ENCODE measurements at regions not wholly inside any gene's neighbourhood (a gene's known extent, or its start where the extent isn't known, plus 50 kb on each side); places are given as distances from the start of the nearest gene placed in this dataset.

DNA sequence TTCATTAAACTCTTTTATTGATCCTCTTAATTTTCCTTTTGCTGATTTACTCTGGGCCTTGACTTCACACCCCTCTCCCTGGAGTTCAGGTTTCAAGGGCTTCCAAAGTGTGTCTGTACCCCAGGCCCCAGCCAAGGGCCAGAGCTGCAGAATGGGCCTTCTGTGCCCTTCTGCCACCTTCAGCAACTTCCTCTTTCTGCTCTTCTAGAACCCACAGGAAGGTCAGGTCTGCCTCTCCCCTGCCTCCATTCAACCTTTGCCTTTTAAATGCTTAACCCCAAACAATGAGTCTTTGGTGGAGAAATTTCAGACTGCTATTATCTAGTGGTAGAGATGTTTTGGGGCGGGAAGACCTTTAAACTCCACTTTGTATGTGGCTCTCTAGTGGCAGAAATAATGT is 63.1 kb downstream of the TSN start:
- no peaks in the 10 kb centered on the region for H3K36me3 ChIP-seq (ENCODE audit: control insufficient read depth, insufficient read depth, low read length)
- FAIRE-seq (no peak), DNase-seq (ENCODE audit: extremely low read depth in 1 of 4, low spot score in 3 of 4) (no peak), ATAC-seq (no peak)
- no peaks in the 10 kb centered on the region for H3K9me3 ChIP-seq (replicated peaks; ENCODE audit: control insufficient read depth, insufficient read depth, low read depth, low read length)
- no TSS peak for BruUV-seq (replicated peaks)
- in situ Hi-C loops (cut with MboI), result no loop called here
- no peak for TF ChIP-seq ZNF551 (CRISPR knock-in tag; IDR thresholded peaks at IDR 0.05)
- TF ChIP-seq RNF2 (IDR thresholded peaks at IDR 0.05), result no peak
- TF ChIP-seq MEF2D (tag; conservative IDR thresholded peaks at IDR 0.05; ENCODE audit: low read depth), result no peak
- TF ChIP-seq PHF20 (IDR thresholded peaks at IDR 0.05; ENCODE audit: partially characterized antibody), result no peak
- TF ChIP-seq, protein P1, sequence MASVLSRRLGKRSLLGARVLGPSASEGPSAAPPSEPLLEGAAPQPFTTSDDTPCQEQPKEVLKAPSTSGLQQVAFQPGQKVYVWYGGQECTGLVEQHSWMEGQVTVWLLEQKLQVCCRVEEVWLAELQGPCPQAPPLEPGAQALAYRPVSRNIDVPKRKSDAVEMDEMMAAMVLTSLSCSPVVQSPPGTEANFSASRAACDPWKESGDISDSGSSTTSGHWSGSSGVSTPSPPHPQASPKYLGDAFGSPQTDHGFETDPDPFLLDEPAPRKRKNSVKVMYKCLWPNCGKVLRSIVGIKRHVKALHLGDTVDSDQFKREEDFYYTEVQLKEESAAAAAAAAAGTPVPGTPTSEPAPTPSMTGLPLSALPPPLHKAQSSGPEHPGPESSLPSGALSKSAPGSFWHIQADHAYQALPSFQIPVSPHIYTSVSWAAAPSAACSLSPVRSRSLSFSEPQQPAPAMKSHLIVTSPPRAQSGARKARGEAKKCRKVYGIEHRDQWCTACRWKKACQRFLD (CRISPR knock-in tag; IDR thresholded peaks at IDR 0.05), result no peak
- no peak for TF ChIP-seq SMARCA5 (IDR thresholded peaks at IDR 0.05)
- TF ChIP-seq ARNT (IDR thresholded peaks at IDR 0.05), result no peak
- no peak for TF ChIP-seq SMARCC2 (IDR thresholded peaks at IDR 0.05; ENCODE audit: low read depth)
- no peak for TF ChIP-seq ZNF76 (CRISPR knock-in tag; IDR thresholded peaks at IDR 0.05; ENCODE audit: borderline replicate concordance)
- ChIA-PET CTCF (ENCODE audit: low intra/inter-chr PET ratio) (no interaction called here), POLR2A (no interaction called here)
- no peak overlapping the region for H3K4me2 ChIP-seq (ENCODE audit: insufficient read depth, low read length)
- H4K20me1 ChIP-seq (replicated peaks; ENCODE audit: control insufficient read depth, insufficient read depth, low read length), result no peaks in the 10 kb centered on the region
- H3K9me1 ChIP-seq (ENCODE audit: control insufficient read depth, insufficient read depth, low read length), result no peaks in the 10 kb centered on the region
- H2AFZ ChIP-seq (ENCODE audit: low read depth, low read length), result no peak overlapping the region
- intact Hi-C loops (cut with micrococcal nuclease), result no loop called here
- no peak overlapping the region for H3K27ac ChIP-seq (ENCODE audit: extremely low read depth, low read depth, low read length)
- no peaks in the 10 kb centered on the region for H3K4me1 ChIP-seq (replicated peaks in 1 of 2; ENCODE audit: control insufficient read depth in 2 of 2, insufficient read depth in 2 of 2, low read length in 2 of 2)
- H3K79me2 ChIP-seq (ENCODE audit: control insufficient read depth, insufficient read depth, low read length), result no peaks in the 10 kb centered on the region
- H3K27me3 ChIP-seq (ENCODE audit: control insufficient read depth in 2 of 2, insufficient read depth in 2 of 2, low read length in 2 of 2), result peaks cover 2 to 23% of the 10 kb centered on the region in 2 experiments; a peak in 2 of 5 replicates
- H3K4me3 ChIP-seq, result no peak overlapping the region
- 0% methylated on average over 1 of the region's 1 CpG for WGBS (ENCODE audit: insufficient coverage, low coverage, missing lambda C conversion rate)
- H3K9ac ChIP-seq (ENCODE audit: insufficient read depth in 1 of 2, low read depth in 2 of 2, low read length in 2 of 2), result no peak overlapping the region
